ENCODE measurements at regions not wholly inside any gene's neighbourhood (a gene's known extent, or its start where the extent isn't known, plus 50 kb on each side); places are given as distances from the start of the nearest gene placed in this dataset.

DNA sequence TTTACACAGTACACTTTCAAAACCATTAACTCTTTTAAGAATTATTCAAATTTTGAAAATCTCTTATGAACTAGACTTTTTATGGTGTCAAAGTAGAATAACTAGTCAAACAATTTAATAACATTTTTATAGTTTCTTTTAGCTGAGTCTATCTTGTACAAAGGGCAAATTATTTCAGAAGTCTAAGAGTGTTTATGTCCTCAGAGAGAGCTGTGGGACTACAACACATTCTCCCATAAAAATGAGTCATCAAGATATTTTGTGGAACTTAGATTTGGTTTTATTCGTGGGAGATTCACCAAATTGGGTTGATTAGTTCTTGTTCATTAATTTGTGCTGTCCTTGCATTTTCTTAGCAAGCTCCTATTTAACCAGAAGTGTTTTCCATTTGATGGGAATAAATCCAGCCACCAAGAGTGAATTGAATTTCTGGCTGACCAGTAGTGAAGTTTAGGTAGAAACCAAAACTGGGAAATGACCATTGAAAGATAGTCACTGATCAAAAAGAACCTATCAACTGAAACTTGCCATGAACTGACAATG is 291.0 kb downstream of the DLEU7 start:
- H3K4me3 ChIP-seq (ENCODE audit: low read depth, poor library complexity, severe bottlenecking), result no peak overlapping the region
- no peak for DNase-seq (ENCODE audit: low spot score in 2 of 2)
- 57 to 61% methylated on average over 1 of the region's 1 CpG for WGBS, 2 donors
- TF ChIP-seq, protein P1, sequence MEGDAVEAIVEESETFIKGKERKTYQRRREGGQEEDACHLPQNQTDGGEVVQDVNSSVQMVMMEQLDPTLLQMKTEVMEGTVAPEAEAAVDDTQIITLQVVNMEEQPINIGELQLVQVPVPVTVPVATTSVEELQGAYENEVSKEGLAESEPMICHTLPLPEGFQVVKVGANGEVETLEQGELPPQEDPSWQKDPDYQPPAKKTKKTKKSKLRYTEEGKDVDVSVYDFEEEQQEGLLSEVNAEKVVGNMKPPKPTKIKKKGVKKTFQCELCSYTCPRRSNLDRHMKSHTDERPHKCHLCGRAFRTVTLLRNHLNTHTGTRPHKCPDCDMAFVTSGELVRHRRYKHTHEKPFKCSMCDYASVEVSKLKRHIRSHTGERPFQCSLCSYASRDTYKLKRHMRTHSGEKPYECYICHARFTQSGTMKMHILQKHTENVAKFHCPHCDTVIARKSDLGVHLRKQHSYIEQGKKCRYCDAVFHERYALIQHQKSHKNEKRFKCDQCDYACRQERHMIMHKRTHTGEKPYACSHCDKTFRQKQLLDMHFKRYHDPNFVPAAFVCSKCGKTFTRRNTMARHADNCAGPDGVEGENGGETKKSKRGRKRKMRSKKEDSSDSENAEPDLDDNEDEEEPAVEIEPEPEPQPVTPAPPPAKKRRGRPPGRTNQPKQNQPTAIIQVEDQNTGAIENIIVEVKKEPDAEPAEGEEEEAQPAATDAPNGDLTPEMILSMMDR (IDR thresholded peaks at IDR 0.05), result no peak
- TF ChIP-seq POLR2A (IDR thresholded peaks at IDR 0.05), result no peak
- intact Hi-C loops (cut with DNase I; ENCODE audit: low total_unique reads), result no loop called here

DNA sequence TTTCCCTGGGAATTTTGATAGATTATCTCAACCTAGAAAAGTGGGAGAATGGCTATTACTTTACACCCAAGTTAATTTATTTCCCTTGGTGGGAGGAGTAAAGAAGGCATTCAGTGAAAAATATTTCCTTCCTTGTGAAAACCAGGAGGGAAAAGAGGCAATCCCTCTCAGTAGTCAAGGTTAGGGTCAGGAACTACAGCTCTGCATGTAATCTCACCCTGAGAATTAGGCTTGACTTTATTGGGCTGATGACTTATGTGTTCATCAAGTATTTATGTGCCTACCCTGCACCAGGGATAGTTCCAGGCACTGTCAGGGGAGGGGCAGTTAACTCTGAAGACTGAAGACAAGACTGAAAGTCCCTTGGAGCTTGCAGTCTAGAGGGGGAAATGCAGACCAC is 281.8 kb downstream of the DLEU7 start:
- no peak for TF ChIP-seq POLR2A (IDR thresholded peaks at IDR 0.05)
- TF ChIP-seq, protein P1 (IDR thresholded peaks at IDR 0.05), result no peak
- intact Hi-C loops (cut with DNase I; ENCODE audit: low total_unique reads), result no loop called here
- H3K4me3 ChIP-seq (ENCODE audit: low read depth, poor library complexity, severe bottlenecking), result no peak overlapping the region
- no peak for DNase-seq (ENCODE audit: low spot score in 2 of 2)

DNA sequence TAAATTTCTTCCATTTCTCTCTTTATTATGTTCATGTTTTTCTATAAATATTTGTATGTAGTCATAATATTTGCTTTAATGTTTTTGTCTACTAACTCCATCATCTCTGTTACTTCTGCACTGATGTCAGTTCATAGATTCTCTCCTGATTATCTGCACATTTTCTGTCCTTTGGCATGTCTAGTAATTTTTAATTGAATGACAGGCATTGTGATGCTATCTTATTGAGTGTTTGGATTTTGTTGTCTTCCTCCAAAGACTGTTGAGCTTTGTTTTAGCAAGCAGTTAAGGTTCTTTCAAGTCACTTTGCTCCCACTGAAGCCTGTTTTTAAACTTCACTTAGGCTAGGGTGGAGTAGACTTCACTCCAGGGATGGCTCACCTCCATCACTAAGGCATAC is 276.8 kb downstream of the DLEU7 start:
- TF ChIP-seq POLR2A (IDR thresholded peaks at IDR 0.05), result no peak
- TF ChIP-seq, protein P1 (IDR thresholded peaks at IDR 0.05), result no peak
- DNase-seq (ENCODE audit: low spot score in 2 of 2), result no peak
- intact Hi-C loops (cut with DNase I; ENCODE audit: low total_unique reads), result no loop called here
- H3K4me3 ChIP-seq (ENCODE audit: low read depth, poor library complexity, severe bottlenecking), result no peak overlapping the region

DNA sequence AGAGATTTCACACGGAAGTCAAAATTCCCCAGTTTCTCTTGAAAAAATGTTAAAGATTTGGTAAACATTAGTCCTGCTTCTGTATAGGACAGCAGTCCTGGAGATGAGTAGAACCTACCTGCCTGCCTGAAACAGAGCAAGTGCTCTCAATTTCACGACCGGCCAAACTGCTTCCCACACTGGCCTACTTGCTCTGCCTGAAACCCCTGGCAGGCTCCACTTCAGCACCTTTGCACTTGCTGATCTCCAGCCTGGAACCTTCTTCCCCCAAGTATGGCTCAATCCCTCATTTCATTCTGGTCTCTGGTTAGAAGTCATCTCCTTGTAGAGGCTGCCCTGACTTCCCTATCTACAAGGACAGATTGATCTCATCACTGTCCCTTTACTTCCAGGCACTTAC is 271.4 kb downstream of the DLEU7 start:
- TF ChIP-seq, protein P1 (IDR thresholded peaks at IDR 0.05), result no peak
- TF ChIP-seq POLR2A (IDR thresholded peaks at IDR 0.05), result no peak
- intact Hi-C loops (cut with DNase I; ENCODE audit: low total_unique reads), result no loop called here
- H3K4me3 ChIP-seq (ENCODE audit: low read depth, poor library complexity, severe bottlenecking), result no peak overlapping the region
- WGBS, 2 donors, result 64 to 78% methylated on average over 3 of the region's 3 CpGs
- DNase-seq (ENCODE audit: low spot score in 2 of 2), result no peak

DNA sequence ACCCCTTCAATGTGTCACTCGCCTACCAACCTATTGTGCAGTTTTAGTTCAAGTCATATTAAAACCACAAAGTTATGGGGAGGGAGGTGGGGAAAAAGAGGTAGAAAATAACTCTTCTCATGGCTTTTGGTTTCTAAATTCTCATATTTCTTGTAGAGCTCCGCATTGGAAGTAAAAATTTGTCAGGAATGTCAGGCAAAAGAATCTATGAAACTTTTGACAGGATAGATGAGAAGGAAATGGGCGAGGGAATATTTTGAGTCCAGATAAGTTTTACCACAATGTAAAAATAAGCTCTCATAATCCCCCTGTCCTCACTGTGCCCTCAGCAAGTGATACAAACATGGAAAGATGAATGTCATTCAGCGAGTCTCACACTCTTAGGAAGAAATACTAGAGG is 270.4 kb downstream of the DLEU7 start:
- no peak for DNase-seq (ENCODE audit: low spot score in 2 of 2)
- TF ChIP-seq POLR2A (IDR thresholded peaks at IDR 0.05), result no peak
- TF ChIP-seq, protein P1 (IDR thresholded peaks at IDR 0.05), result no peak
- H3K4me3 ChIP-seq (ENCODE audit: low read depth, poor library complexity, severe bottlenecking), result no peak overlapping the region
- intact Hi-C loops (cut with DNase I; ENCODE audit: low total_unique reads), result no loop called here
- WGBS, 2 donors, result 83 to 85% methylated on average over 4 of the region's 4 CpGs

DNA sequence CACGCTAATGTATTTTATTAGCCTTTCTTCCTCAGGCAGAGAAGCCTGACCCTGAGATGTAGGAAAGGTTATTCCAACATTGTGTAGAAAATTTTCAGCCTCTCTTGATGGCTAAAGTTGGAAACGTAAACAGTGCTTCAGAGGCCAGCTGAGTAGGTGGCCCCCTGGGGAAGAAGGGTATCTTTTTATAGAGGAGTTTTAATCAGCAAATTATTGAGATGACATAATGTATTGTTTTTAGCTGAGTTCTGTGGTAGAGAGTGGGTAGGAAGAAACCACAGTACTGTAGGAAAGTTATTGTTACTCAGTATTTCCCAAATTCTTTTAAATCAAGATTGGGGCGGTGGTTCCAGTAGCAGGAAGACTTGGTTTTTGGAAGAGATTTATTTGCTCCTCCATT is 268.8 kb downstream of the DLEU7 start:
- WGBS, 2 donors, result 69 to 72% methylated on average over 3 of the region's 3 CpGs
- intact Hi-C loops (cut with DNase I; ENCODE audit: low total_unique reads), result no loop called here

More for the DNA sequence above, 268.8 kb downstream of the DLEU7 start:
- H3K4me3 ChIP-seq (ENCODE audit: low read depth, poor library complexity, severe bottlenecking), result no peak overlapping the region
- TF ChIP-seq POLR2A (IDR thresholded peaks at IDR 0.05), result no peak
- TF ChIP-seq, protein P1 (IDR thresholded peaks at IDR 0.05), result no peak
- DNase-seq (ENCODE audit: low spot score in 2 of 2), result no peak

Data from lower leg skin (tissue), 4 donors.